ENCODE measurements at regions not wholly inside any gene's neighbourhood (a gene's known extent, or its start where the extent isn't known, plus 50 kb on each side); places are given as distances from the start of the nearest gene placed in this dataset.
"Not testable (repeated sequence)": the region's sequence is repeated elsewhere in the genome, so short reads cannot be mapped to it uniquely, and the experiment has no call there.

GRCh38 chrX:103428525-103428924 is 52.2 kb downstream of the BEX3 start:
- Mint-ChIP-seq H3K36me3 (ENCODE audit: low read depth) (no peaks in the 10 kb centered on the region), H3K4me3 (no peak overlapping the region), H3K27ac (no peak overlapping the region), H3K27me3 (ENCODE audit: insufficient read depth) (no peaks in the 10 kb centered on the region), H3K9me3 (no peaks in the 10 kb centered on the region), H3K4me1 (ENCODE audit: low read depth) (no peaks in the 10 kb centered on the region)
- no peak for DNase-seq
- no peak for TF ChIP-seq CTCF (IDR thresholded peaks at IDR 0.05)

DNA sequence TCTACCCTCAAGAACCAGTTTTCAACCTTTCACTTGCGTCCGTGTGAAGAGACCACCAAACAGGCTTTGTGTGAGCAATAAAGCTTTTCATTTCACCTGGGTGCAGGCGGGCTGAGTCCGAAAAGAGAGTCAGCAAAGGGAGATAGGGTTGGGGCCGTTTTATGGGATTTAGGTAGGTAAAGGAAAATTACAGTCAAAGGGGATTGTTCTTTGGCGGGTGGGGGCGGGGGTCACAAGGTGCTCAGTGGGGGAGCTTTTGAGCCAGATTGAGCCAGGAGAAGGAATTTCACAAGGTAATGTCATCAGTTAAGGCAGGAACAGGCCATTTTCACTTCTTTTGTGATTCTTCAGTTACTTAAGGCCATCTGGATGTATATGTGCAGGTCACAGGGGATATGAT is 52.7 kb downstream of the BEX3 start:
- not testable (repeated sequence) for H3K27me3 Mint-ChIP-seq (ENCODE audit: insufficient read depth); H3K27ac Mint-ChIP-seq; DNase-seq; H3K9me3 Mint-ChIP-seq; H3K36me3 Mint-ChIP-seq (ENCODE audit: low read depth); H3K4me1 Mint-ChIP-seq (ENCODE audit: low read depth); H3K4me3 Mint-ChIP-seq

DNA sequence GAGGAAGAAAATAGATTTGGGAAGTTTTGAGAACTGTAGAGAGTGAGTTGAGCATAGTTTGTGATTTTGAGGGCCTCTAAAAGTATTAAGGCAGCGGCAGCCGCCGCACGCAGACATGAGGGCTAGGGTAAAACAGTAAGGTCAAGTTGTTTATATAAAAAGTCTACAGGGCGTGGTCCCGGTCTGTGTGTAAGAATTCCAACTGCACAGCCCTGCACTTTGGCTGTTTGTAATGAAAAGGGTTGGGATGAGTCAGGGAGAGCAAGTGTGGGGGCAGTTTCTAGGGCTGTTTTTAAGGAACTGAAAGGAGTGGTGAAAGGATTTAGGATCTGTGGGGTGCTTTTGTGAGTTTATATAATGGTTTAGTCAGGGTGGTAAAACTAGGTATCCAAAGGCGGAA is 55.0 kb downstream of the BEX3 start:
- no peaks in the 10 kb centered on the region for H3K36me3 Mint-ChIP-seq (ENCODE audit: low read depth)
- no peaks in the 10 kb centered on the region for H3K9me3 Mint-ChIP-seq
- no peaks in the 10 kb centered on the region for H3K27me3 Mint-ChIP-seq (ENCODE audit: insufficient read depth)
- peak; percentile 52 for DNase-seq
- no peak overlapping the region for H3K4me3 Mint-ChIP-seq
- no peak for TF ChIP-seq CTCF (IDR thresholded peaks at IDR 0.05)
- H3K27ac Mint-ChIP-seq, result no peak overlapping the region
- peaks cover 6% of the 10 kb centered on the region; the same call in 1 of the 2 replicates for H3K4me1 Mint-ChIP-seq (ENCODE audit: low read depth)

GRCh38 chrX:103432841-103433240 is 56.5 kb downstream of the BEX3 start:
- not testable (repeated sequence) for H3K4me3 Mint-ChIP-seq; H3K27ac Mint-ChIP-seq; H3K4me1 Mint-ChIP-seq (ENCODE audit: low read depth); H3K9me3 Mint-ChIP-seq; H3K27me3 Mint-ChIP-seq (ENCODE audit: insufficient read depth); H3K36me3 Mint-ChIP-seq (ENCODE audit: low read depth); DNase-seq

- Mint-ChIP-seq H3K27me3 (ENCODE audit: insufficient read depth) (no peaks in the 10 kb centered on the region), H3K4me1 (ENCODE audit: low read depth) (peaks cover 7% of the 10 kb centered on the region), H3K4me3 (no peak overlapping the region), H3K27ac (no peak overlapping the region), H3K9me3 (no peaks in the 10 kb centered on the region), H3K36me3 (ENCODE audit: low read depth) (no peaks in the 10 kb centered on the region)
- DNase-seq, result peak; percentile 4
- TF ChIP-seq CTCF (IDR thresholded peaks at IDR 0.05), result no peak
These were observed 61.0 kb downstream of the BEX3 start for GRCh38 chrX:103437147-103437873.

GRCh38 chrX:103439161-103439560 is 62.8 kb downstream of the BEX3 start:
- H3K9me3 Mint-ChIP-seq, result no peaks in the 10 kb centered on the region

More at GRCh38 chrX:103439161-103439560, 62.8 kb downstream of the BEX3 start:
- H3K27ac Mint-ChIP-seq, result no peak overlapping the region
- no peak for TF ChIP-seq CTCF (IDR thresholded peaks at IDR 0.05)
- no peaks in the 10 kb centered on the region for H3K36me3 Mint-ChIP-seq (ENCODE audit: low read depth)
- H3K4me1 Mint-ChIP-seq (ENCODE audit: low read depth), result peaks cover 19% of the 10 kb centered on the region
- H3K27me3 Mint-ChIP-seq (ENCODE audit: insufficient read depth), result no peaks in the 10 kb centered on the region
- no peak for DNase-seq
- H3K4me3 Mint-ChIP-seq, result no peak overlapping the region

Data from HFFc6 (cell line).